ENCODE measurements at regions not wholly inside any gene's neighbourhood (a gene's known extent, or its start where the extent isn't known, plus 50 kb on each side); places are given as distances from the start of the nearest gene placed in this dataset.

DNA sequence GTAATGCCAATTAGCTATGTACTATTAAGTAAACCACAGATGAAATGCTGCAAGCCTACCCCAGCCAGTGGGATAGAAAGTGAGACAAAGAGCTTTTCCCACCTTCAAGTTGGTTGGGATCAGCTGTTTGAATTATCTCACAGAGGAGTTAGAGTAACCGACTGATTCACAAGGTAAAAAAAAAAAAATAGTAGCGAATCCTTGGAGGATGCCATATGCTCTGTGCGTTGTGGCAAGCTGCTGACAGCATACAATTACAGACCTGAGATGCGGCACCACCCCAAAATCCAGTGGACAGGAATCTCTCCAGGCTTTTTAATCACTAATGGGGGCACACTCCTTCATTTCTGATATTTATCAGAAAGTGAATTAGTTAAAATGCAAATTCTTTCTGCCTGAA lies 157.0 kb upstream of the RMST start:
- ChIA-PET CTCF (interaction anchor here (0.8 kb wide), 1 partner anchor 8 kb away, joined by 3 read pairs; no protein-coding TSS in a partner anchor), POLR2A (no interaction called here)
- Histone ChIP-seq H3K36me3 (ENCODE audit: control insufficient read depth in 2 of 2, insufficient read depth in 1 of 2, low read length in 2 of 2) (no peaks in the 10 kb centered on the region), H3K4me1 (ENCODE audit: control insufficient read depth, insufficient read depth, low read length) (no peaks in the 10 kb centered on the region), H3K27ac (ENCODE audit: extremely low read depth, low read depth, low read length) (no peak overlapping the region), H3K9me3 (ENCODE audit: control insufficient read depth, insufficient read depth, low read depth, low read length) (no peaks in the 10 kb centered on the region), H3K4me3 (ENCODE audit: low read depth, low read length) (no peak overlapping the region)
- TF ChIP-seq ZNF37A (tag by site-specific recombination; IDR thresholded peaks at IDR 0.05) (no peak), KLF7 (tag by site-specific recombination; IDR thresholded peaks at IDR 0.05; ENCODE audit: borderline replicate concordance) (no peak), ZNF423 (tag by site-specific recombination; IDR thresholded peaks at IDR 0.05) (no peak), ZBTB1 (tag by site-specific recombination; IDR thresholded peaks at IDR 0.05) (no peak), BCL11A (tag by site-specific recombination; IDR thresholded peaks at IDR 0.05; ENCODE audit: low read depth) (no peak), KLF16 (tag by site-specific recombination; IDR thresholded peaks at IDR 0.05) (no peak), ZNF530 (tag by site-specific recombination; IDR thresholded peaks at IDR 0.05; ENCODE audit: low read depth) (no peak)

DNA sequence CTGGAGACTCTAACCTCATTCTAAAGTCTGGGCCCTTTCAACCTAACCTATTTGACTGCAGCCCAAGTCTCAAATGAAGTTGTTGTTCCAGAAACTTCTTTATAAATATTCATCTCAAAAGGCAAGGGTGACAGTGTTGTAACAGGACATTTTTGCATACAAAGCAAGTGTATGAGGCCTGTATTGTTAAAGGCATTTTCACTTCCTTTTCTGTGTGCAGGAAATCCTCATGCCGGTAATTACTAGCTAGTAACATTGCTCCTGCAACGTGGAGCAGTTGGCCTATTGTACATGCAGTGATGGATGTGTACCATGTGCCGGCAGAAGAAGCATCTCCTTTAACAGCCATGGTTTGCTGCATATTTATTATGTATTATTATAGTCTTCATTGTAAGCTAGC lies 156.5 kb upstream of the RMST start:
- POLR2A ChIA-PET = no interaction called here

More for the DNA sequence above, 156.5 kb upstream of the RMST start:
- TF ChIP-seq GLI2 (tag by site-specific recombination; IDR thresholded peaks at IDR 0.05; ENCODE audit: borderline replicate concordance, low read depth) (no peak), ZNF23 (tag by site-specific recombination; IDR thresholded peaks at IDR 0.05; ENCODE audit: borderline replicate concordance) (no peak), SETDB1 (IDR thresholded peaks at IDR 0.05; ENCODE audit: insufficient read length, low read length) (no peak), ZNF211 (tag by site-specific recombination; IDR thresholded peaks at IDR 0.05; ENCODE audit: low read depth) (no peak), ZEB2 (tag by site-specific recombination; IDR thresholded peaks at IDR 0.05) (no peak), ZNF600 (tag by site-specific recombination; IDR thresholded peaks at IDR 0.05) (no peak), ZSCAN16 (tag by site-specific recombination; IDR thresholded peaks at IDR 0.05) (no peak), KLF1 (tag by site-specific recombination; IDR thresholded peaks at IDR 0.05) (no peak), ZNF391 (tag by site-specific recombination; IDR thresholded peaks at IDR 0.05; ENCODE audit: borderline replicate concordance, low read depth) (no peak), ZNF112 (tag by site-specific recombination; IDR thresholded peaks at IDR 0.05) (no peak), ZNF830 (tag by site-specific recombination; IDR thresholded peaks at IDR 0.05; ENCODE audit: low read depth) (no peak), ZNF549 (tag by site-specific recombination; IDR thresholded peaks at IDR 0.05) (no peak)
- TF ChIP-seq, protein P1, sequence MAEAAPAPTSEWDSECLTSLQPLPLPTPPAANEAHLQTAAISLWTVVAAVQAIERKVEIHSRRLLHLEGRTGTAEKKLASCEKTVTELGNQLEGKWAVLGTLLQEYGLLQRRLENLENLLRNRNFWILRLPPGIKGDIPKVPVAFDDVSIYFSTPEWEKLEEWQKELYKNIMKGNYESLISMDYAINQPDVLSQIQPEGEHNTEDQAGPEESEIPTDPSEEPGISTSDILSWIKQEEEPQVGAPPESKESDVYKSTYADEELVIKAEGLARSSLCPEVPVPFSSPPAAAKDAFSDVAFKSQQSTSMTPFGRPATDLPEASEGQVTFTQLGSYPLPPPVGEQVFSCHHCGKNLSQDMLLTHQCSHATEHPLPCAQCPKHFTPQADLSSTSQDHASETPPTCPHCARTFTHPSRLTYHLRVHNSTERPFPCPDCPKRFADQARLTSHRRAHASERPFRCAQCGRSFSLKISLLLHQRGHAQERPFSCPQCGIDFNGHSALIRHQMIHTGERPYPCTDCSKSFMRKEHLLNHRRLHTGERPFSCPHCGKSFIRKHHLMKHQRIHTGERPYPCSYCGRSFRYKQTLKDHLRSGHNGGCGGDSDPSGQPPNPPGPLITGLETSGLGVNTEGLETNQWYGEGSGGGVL (tag by site-specific recombination; IDR thresholded peaks at IDR 0.05) = no peak
- TF ChIP-seq, protein P2, sequence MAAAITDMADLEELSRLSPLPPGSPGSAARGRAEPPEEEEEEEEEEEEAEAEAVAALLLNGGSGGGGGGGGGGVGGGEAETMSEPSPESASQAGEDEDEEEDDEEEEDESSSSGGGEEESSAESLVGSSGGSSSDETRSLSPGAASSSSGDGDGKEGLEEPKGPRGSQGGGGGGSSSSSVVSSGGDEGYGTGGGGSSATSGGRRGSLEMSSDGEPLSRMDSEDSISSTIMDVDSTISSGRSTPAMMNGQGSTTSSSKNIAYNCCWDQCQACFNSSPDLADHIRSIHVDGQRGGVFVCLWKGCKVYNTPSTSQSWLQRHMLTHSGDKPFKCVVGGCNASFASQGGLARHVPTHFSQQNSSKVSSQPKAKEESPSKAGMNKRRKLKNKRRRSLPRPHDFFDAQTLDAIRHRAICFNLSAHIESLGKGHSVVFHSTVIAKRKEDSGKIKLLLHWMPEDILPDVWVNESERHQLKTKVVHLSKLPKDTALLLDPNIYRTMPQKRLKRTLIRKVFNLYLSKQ (tag by site-specific recombination; IDR thresholded peaks at IDR 0.05; ENCODE audit: borderline replicate concordance) = no peak
- TF ChIP-seq, protein P3, sequence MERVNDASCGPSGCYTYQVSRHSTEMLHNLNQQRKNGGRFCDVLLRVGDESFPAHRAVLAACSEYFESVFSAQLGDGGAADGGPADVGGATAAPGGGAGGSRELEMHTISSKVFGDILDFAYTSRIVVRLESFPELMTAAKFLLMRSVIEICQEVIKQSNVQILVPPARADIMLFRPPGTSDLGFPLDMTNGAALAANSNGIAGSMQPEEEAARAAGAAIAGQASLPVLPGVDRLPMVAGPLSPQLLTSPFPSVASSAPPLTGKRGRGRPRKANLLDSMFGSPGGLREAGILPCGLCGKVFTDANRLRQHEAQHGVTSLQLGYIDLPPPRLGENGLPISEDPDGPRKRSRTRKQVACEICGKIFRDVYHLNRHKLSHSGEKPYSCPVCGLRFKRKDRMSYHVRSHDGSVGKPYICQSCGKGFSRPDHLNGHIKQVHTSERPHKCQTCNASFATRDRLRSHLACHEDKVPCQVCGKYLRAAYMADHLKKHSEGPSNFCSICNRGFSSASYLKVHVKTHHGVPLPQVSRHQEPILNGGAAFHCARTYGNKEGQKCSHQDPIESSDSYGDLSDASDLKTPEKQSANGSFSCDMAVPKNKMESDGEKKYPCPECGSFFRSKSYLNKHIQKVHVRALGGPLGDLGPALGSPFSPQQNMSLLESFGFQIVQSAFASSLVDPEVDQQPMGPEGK (tag by site-specific recombination; IDR thresholded peaks at IDR 0.05) = no peak
- Histone ChIP-seq H3K4me3 (ENCODE audit: low read depth, low read length) (no peak overlapping the region), H3K27ac (ENCODE audit: extremely low read depth, low read depth, low read length) (no peak overlapping the region), H3K9me3 (ENCODE audit: control insufficient read depth, insufficient read depth, low read depth, low read length) (no peaks in the 10 kb centered on the region), H3K36me3 (ENCODE audit: control insufficient read depth in 2 of 2, insufficient read depth in 1 of 2, low read length in 2 of 2) (no peaks in the 10 kb centered on the region), H3K4me1 (ENCODE audit: control insufficient read depth, insufficient read depth, low read length) (no peaks in the 10 kb centered on the region)
- CTCF ChIA-PET = interaction anchor here (0.8 kb wide), 1 partner anchor 9 kb away, joined by 3 read pairs; no protein-coding TSS in a partner anchor
